IPS DF 6.9 (cell line): ENCODE measurements at regions not wholly inside any gene's neighbourhood (a gene's known extent, or its start where the extent isn't known, plus 50 kb on each side); places are given as distances from the start of the nearest gene placed in this dataset.

Source experiments
- DNase-seq: peaks from one replicate; pipeline ENCODE4 v3.0.0-alpha.2; 2013; ENCODE audit warnings: low read depth, low spot score
- H3K27ac ChIP-seq: one replicate; pipeline ENCODE4 v1.5.1; 2013; ENCODE audit warnings: low read length, control low read depth
- H3K27me3 ChIP-seq: 2 replicates; pipeline ENCODE4 v1.6.1; 2013; ENCODE audit warnings: mild to moderate bottlenecking, low read length; ENCODE audit not compliant: control insufficient read depth, insufficient read depth
- H3K36me3 ChIP-seq: 2 replicates; pipeline ENCODE4 v1.6.1; 2013; ENCODE audit warnings: low read length; ENCODE audit not compliant: control insufficient read depth, insufficient read depth
- H3K4me1 ChIP-seq: 2 replicates; pipeline ENCODE4 v1.6.1; 2013; ENCODE audit warnings: low read length; ENCODE audit not compliant: control insufficient read depth, insufficient read depth
- H3K4me3 ChIP-seq: 2 replicates; pipeline ENCODE4 v1.5.1; 2013; ENCODE audit warnings: mild to moderate bottlenecking, low read length
- H3K9me3 ChIP-seq: 2 replicates; pipeline ENCODE4 v1.6.1; 2013; ENCODE audit warnings: low read length, inconsistent platforms; ENCODE audit not compliant: control insufficient read depth, insufficient read depth
- WGBS: extraction: QIAGEN DNeasy Blood & Tissue Kit; methylation state at CpG from one replicate; pipeline ENCODE4 v1.1.7; 2013; ENCODE audit warnings: mixed read lengths, missing lambda C conversion rate; ENCODE audit not compliant: insufficient read length, insufficient coverage; 5-methylcytosine and 5-hydroxymethylcytosine counted together

GRCh38 chr7:22642454-22642853 is 84.5 kb upstream of the IL6 start:
- no peaks in the 10 kb centered on the region for H3K9me3 ChIP-seq
- no peak overlapping the region for H3K4me3 ChIP-seq
- no peaks in the 10 kb centered on the region for H3K27me3 ChIP-seq
- no peak overlapping the region for H3K27ac ChIP-seq
- no peaks in the 10 kb centered on the region for H3K36me3 ChIP-seq
- H3K4me1 ChIP-seq, result no peaks in the 10 kb centered on the region
- DNase-seq, result no peak

GRCh38 chr7:22640269-22640668 is 86.7 kb upstream of the IL6 start:
- Histone ChIP-seq H3K36me3 (no peaks in the 10 kb centered on the region), H3K9me3 (no peaks in the 10 kb centered on the region), H3K4me1 (no peaks in the 10 kb centered on the region), H3K27me3 (no peaks in the 10 kb centered on the region), H3K4me3 (no peak overlapping the region), H3K27ac (no peak overlapping the region)
- DNase-seq, result no peak
- no CpG with 5 or more reads among the region's 8 CpGs for WGBS

- WGBS, result no CpG with 5 or more reads among the region's 4 CpGs
- H3K4me3 ChIP-seq, result no peak overlapping the region
- no peak for DNase-seq
Measured at GRCh38 chr7:22639396-22639795, 87.6 kb upstream of the IL6 start.

GRCh38 chr7:22635349-22635748 is 91.7 kb upstream of the IL6 start:
- DNase-seq, result no peak
- Histone ChIP-seq H3K36me3 (no peaks in the 10 kb centered on the region), H3K9me3 (no peaks in the 10 kb centered on the region), H3K27ac (no peak overlapping the region), H3K27me3 (no peaks in the 10 kb centered on the region), H3K4me1 (no peaks in the 10 kb centered on the region; the same call in 1 of the 2 replicates), H3K4me3 (no peak overlapping the region)
- WGBS, result no CpG with 5 or more reads among the region's 1 CpG

More at GRCh38 chr7:22639396-22639795, 87.6 kb upstream of the IL6 start:
- no peaks in the 10 kb centered on the region for H3K36me3 ChIP-seq
- no peak overlapping the region for H3K27ac ChIP-seq
- H3K27me3 ChIP-seq, result no peaks in the 10 kb centered on the region
- H3K4me1 ChIP-seq, result no peaks in the 10 kb centered on the region
- H3K9me3 ChIP-seq, result no peaks in the 10 kb centered on the region

- no peaks in the 10 kb centered on the region for H3K27me3 ChIP-seq
- WGBS, result no CpG with 5 or more reads among the region's 3 CpGs
- no peaks in the 10 kb centered on the region; the same call in 1 of the 2 replicates for H3K4me1 ChIP-seq
- no peaks in the 10 kb centered on the region for H3K9me3 ChIP-seq
- H3K36me3 ChIP-seq, result no peaks in the 10 kb centered on the region
- H3K4me3 ChIP-seq, result no peak overlapping the region
- DNase-seq, result no peak
- no peak overlapping the region for H3K27ac ChIP-seq
Measured at GRCh38 chr7:22633954-22634474, 93.0 kb upstream of the IL6 start.

GRCh38 chr7:22633286-22633953 is 93.6 kb upstream of the IL6 start:
- no peak for DNase-seq

GRCh38 chr7:22632674-22633073 is 94.3 kb upstream of the IL6 start:
- whole genome bisulfite sequencing, result no CpG with 5 or more reads among the region's 2 CpGs
- H3K4me1 ChIP-seq, result no peaks in the 10 kb centered on the region; the same call in 1 of the 2 replicates
- H3K36me3 ChIP-seq, result no peaks in the 10 kb centered on the region
- H3K4me3 ChIP-seq, result no peak overlapping the region
- H3K27ac ChIP-seq, result no peak overlapping the region
- DNase-seq, result no peak
- no peaks in the 10 kb centered on the region for H3K9me3 ChIP-seq
- H3K27me3 ChIP-seq, result no peaks in the 10 kb centered on the region

More at GRCh38 chr7:22633286-22633953, 93.6 kb upstream of the IL6 start:
- H3K27ac ChIP-seq, result no peak overlapping the region
- H3K4me3 ChIP-seq, result no peak overlapping the region
- no peaks in the 10 kb centered on the region for H3K36me3 ChIP-seq
- H3K27me3 ChIP-seq, result no peaks in the 10 kb centered on the region
- no peaks in the 10 kb centered on the region for H3K9me3 ChIP-seq
- WGBS, result no CpG with 5 or more reads among the region's 2 CpGs
- no peaks in the 10 kb centered on the region; the same call in 1 of the 2 replicates for H3K4me1 ChIP-seq

GRCh38 chr7:22631730-22632129 is 95.3 kb upstream of the IL6 start:
- Histone ChIP-seq H3K9me3 (no peaks in the 10 kb centered on the region), H3K4me3 (no peak overlapping the region), H3K36me3 (no peaks in the 10 kb centered on the region), H3K27me3 (no peaks in the 10 kb centered on the region), H3K27ac (no peak overlapping the region), H3K4me1 (no peaks in the 10 kb centered on the region; the same call in 1 of the 2 replicates)
- no peak for DNase-seq
- no CpG with 5 or more reads among the region's 2 CpGs for WGBS

- H3K4me3 ChIP-seq, result no peak overlapping the region
- no peaks in the 10 kb centered on the region for H3K36me3 ChIP-seq
- DNase-seq, result no peak
- H3K27me3 ChIP-seq, result no peaks in the 10 kb centered on the region
- no CpG with 5 or more reads among the region's 7 CpGs for WGBS
- no peak overlapping the region for H3K27ac ChIP-seq
- H3K4me1 ChIP-seq, result no peaks in the 10 kb centered on the region; the same call in 1 of the 2 replicates
- H3K9me3 ChIP-seq, result no peaks in the 10 kb centered on the region
Measured at GRCh38 chr7:22630069-22630468, 96.9 kb upstream of the IL6 start.

- no peaks in the 10 kb centered on the region for H3K9me3 ChIP-seq
- no peak for DNase-seq
- H3K36me3 ChIP-seq, result no peaks in the 10 kb centered on the region
- no peak overlapping the region for H3K4me3 ChIP-seq
- H3K27me3 ChIP-seq, result no peaks in the 10 kb centered on the region
- H3K4me1 ChIP-seq, result no peaks in the 10 kb centered on the region; the same call in 1 of the 2 replicates
- no peak overlapping the region for H3K27ac ChIP-seq
Measured at GRCh38 chr7:22629056-22629455, 97.9 kb upstream of the IL6 start.

- WGBS, result no CpG with 5 or more reads among the region's 1 CpG
- no peaks in the 10 kb centered on the region; the same call in 1 of the 2 replicates for H3K4me1 ChIP-seq
- H3K4me3 ChIP-seq, result no peak overlapping the region
- no peaks in the 10 kb centered on the region for H3K9me3 ChIP-seq
- H3K27ac ChIP-seq, result no peak overlapping the region
- H3K36me3 ChIP-seq, result no peaks in the 10 kb centered on the region
- no peak for DNase-seq
- H3K27me3 ChIP-seq, result no peaks in the 10 kb centered on the region
Measured at GRCh38 chr7:22628112-22628511, 98.9 kb upstream of the IL6 start.
